SK-N-SH (cell line): ENCODE measurements at regions not wholly inside any gene's neighbourhood (a gene's known extent, or its start where the extent isn't known, plus 50 kb on each side); places are given as distances from the start of the nearest gene placed in this dataset.

Experiments used
- CTCF ChIA-PET: fragments of 300-600, 350-600 bp; formaldehyde crosslinking; extraction: SDS; loops from one replicate; lab custom pipeline; 2021; lab: Yijun Ruan, JAX
- POLR2A ChIA-PET: fragments of 350-600 bp; sonication (Branson Sonifier 250); formaldehyde crosslinking; extraction: SDS; loops from one replicate; lab custom pipeline; 2020; ENCODE audit warnings: antibody characterized with exemption, inconsistent platforms; lab: Yijun Ruan, JAX
- DNase-seq: peaks from one replicate; pipeline ENCODE4 v3.0.0; 2012
- H2AFZ ChIP-seq: fragments of 200-600 bp; sonication (generic); 2 replicates; pipeline ENCODE4 v1.8.1; 2016; ENCODE audit warnings: antibody characterized with exemption, mild to moderate bottlenecking, low read depth
- H3F3A ChIP-seq: fragments of 200-600 bp; sonication (generic); replicated peaks from 2 replicates; pipeline ENCODE3; 2016; ENCODE audit warnings: antibody characterized with exemption, mild to moderate bottlenecking; ENCODE audit not compliant: insufficient read depth
- H3K27ac ChIP-seq, 2 experiments: fragments of 200-500 bp in 1 of 2; fragments of 200-600 bp in 1 of 2; sonication (Bioruptor generic) in 1 of 2; sonication (generic), shearing (Covaris generic) in 1 of 2; 2 replicates each; pipeline versions ENCODE4 v1.5.1 to v1.6.1; 2014 to 2016; ENCODE audit warnings: low read depth in 2 of 2, inconsistent platforms in 1 of 2, low read length in 1 of 2, mild to moderate bottlenecking in 1 of 2, mixed read lengths in 1 of 2
- H3K27me3 ChIP-seq: fragments of 200-600 bp; sonication (generic), shearing (Covaris generic); 2 replicates; pipeline ENCODE4 v1.6.1; 2016; ENCODE audit warnings: mixed run types; ENCODE audit not compliant: insufficient read depth
- H3K36me3 ChIP-seq, 2 experiments: fragments of 200-500 bp in 1 of 2; fragments of 200-600 bp in 1 of 2; sonication (Bioruptor generic) in 1 of 2; sonication (generic) in 1 of 2; replicated peaks in 1 of 2; 2 replicates each; pipeline versions ENCODE3 to v1.5.1; 2014 to 2016; ENCODE audit warnings: low read length in 1 of 2, mild to moderate bottlenecking in 1 of 2; ENCODE audit not compliant: insufficient read depth in 2 of 2, control insufficient read depth in 1 of 2
- H3K4me1 ChIP-seq, 2 experiments: fragments of 200-500 bp in 1 of 2; fragments of 200-600 bp in 1 of 2; sonication (Bioruptor generic) in 1 of 2; sonication (generic), shearing (Covaris generic) in 1 of 2; 2 replicates each; pipeline versions ENCODE4 v1.5.1 to v1.6.1; 2014 to 2016; ENCODE audit warnings: low read depth in 1 of 2, low read length in 1 of 2, mixed run types in 1 of 2; ENCODE audit not compliant: insufficient read depth in 2 of 2, control insufficient read depth in 1 of 2
- H3K4me2 ChIP-seq: fragments of 200-600 bp; sonication (generic), shearing (Covaris generic); 2 replicates; pipeline ENCODE4 v1.6.1; 2017; ENCODE audit warnings: mixed run types
- H3K4me3 ChIP-seq, 2 experiments: fragments of 200-500 bp in 1 of 2; fragments of 200-600 bp in 1 of 2; sonication (Bioruptor generic) in 1 of 2; sonication (generic), shearing (Covaris generic) in 1 of 2; 2 replicates each; pipeline versions ENCODE4 v1.5.1 to v1.8.1; 2014 to 2016; ENCODE audit warnings: low read depth in 2 of 2, inconsistent platforms in 1 of 2, low read length in 1 of 2, mild to moderate bottlenecking in 1 of 2, mixed read lengths in 1 of 2, moderate library complexity in 1 of 2
- H3K79me2 ChIP-seq: fragments of 200-600 bp; sonication (generic); 2 replicates; pipeline ENCODE4 v1.8.1; 2017; ENCODE audit warnings: mild to moderate bottlenecking; ENCODE audit not compliant: insufficient read depth
- H3K9ac ChIP-seq: fragments of 200-600 bp; sonication (generic); 2 replicates; pipeline ENCODE4 v1.6.1; 2017; ENCODE audit warnings: mixed run types
- H3K9me2 ChIP-seq: fragments of 200-600 bp; sonication (generic); 2 replicates; pipeline ENCODE4 v1.6.1; 2017; ENCODE audit warnings: mixed run types
- H3K9me3 ChIP-seq: fragments of 200-600 bp; sonication (generic); 2 replicates; pipeline ENCODE4 v1.6.1; 2017; ENCODE audit warnings: mixed run types, mild to moderate bottlenecking, moderate library complexity
- H4K20me1 ChIP-seq: fragments of 200-600 bp; sonication (generic); 2 replicates; pipeline ENCODE4 v1.6.1; 2017; ENCODE audit warnings: mild to moderate bottlenecking, mixed run types; ENCODE audit not compliant: insufficient read depth
- CHD2 ChIP-seq: fragments of 150-350 bp; IDR thresholded peaks from 2 replicates; pipeline ENCODE4 v1.6.1; 2018; ENCODE audit warnings: low read length; ENCODE audit not compliant: partially characterized antibody
- ELF1 ChIP-seq: IDR thresholded peaks from 2 replicates; pipeline ENCODE4 v1.4.0; 2012
- EP300 ChIP-seq, 2 experiments: IDR thresholded peaks; 2 replicates each; pipeline versions ENCODE4 v1.4.0 to v1.6.1; 2012; ENCODE audit warnings: borderline replicate concordance in 1 of 2, low read depth in 1 of 2, low read length in 1 of 2
- EZH2phosphoT487 ChIP-seq: fragments of 200-600 bp; sonication (generic); IDR thresholded peaks from 2 replicates; pipeline ENCODE4 v1.6.1; 2017; ENCODE audit warnings: low read depth, mixed run types, mild to moderate bottlenecking, antibody characterized with exemption, moderate library complexity, borderline replicate concordance
- FOXJ3 ChIP-seq: sonication (generic); formaldehyde crosslinking; IDR thresholded peaks from 2 replicates; pipeline ENCODE4 v1.5.1; 2020; ENCODE audit warnings: mild to moderate bottlenecking, missing genetic modification reagents
- GABPA ChIP-seq: IDR thresholded peaks from 2 replicates; pipeline ENCODE4 v1.4.0; 2012; ENCODE audit warnings: low read depth, mild to moderate bottlenecking
- MXI1 ChIP-seq: IDR thresholded peaks from 2 replicates; pipeline ENCODE4 v1.6.1; 2012; ENCODE audit warnings: mild to moderate bottlenecking, low read depth, low read length, improper control_type of control experiment
- NFIC ChIP-seq: IDR thresholded peaks from 2 replicates; pipeline ENCODE4 v1.4.0; 2012; ENCODE audit warnings: borderline replicate concordance
- NRF1 ChIP-seq: IDR thresholded peaks from 2 replicates; pipeline ENCODE4 v1.6.1; 2012; ENCODE audit warnings: low read depth, mild to moderate bottlenecking, low read length
- RCOR1 ChIP-seq: fragments of 150-350 bp; IDR thresholded peaks from 2 replicates; pipeline ENCODE4 v1.6.1; 2017; ENCODE audit warnings: antibody characterized with exemption, low read length
- RXRA ChIP-seq: IDR thresholded peaks from 2 replicates; pipeline ENCODE4 v1.4.0; 2012; ENCODE audit warnings: low read depth, mild to moderate bottlenecking, borderline replicate concordance
- SIN3A ChIP-seq: IDR thresholded peaks from 2 replicates; pipeline ENCODE4 v1.6.1; 2012; ENCODE audit warnings: low read depth, mild to moderate bottlenecking, low read length, moderate library complexity, borderline replicate concordance
- TAF1 ChIP-seq: IDR thresholded peaks from 2 replicates; pipeline ENCODE4 v1.6.1; 2012; ENCODE audit warnings: low read depth, mild to moderate bottlenecking, low read length, moderate library complexity, borderline replicate concordance
- WGBS: methylation state at CpG from one replicate; pipeline ENCODE4 v1.1.6; 2017; ENCODE audit warnings: low lambda C conversion rate; 5-methylcytosine and 5-hydroxymethylcytosine counted together
- TF ChIP-seq, protein P1 (sequence below): IDR thresholded peaks from 2 replicates; pipeline ENCODE4 v1.4.0; 2012; ENCODE audit warnings: low read depth, borderline replicate concordance
- TF ChIP-seq, protein P2 (sequence below): fragments of 150-350 bp; IDR thresholded peaks from 2 replicates; pipeline ENCODE4 v1.6.1; 2017; ENCODE audit warnings: antibody characterized with exemption, low read length, low read depth, borderline replicate concordance
- TF ChIP-seq, protein P3 (sequence below): fragments of 150-350 bp; IDR thresholded peaks from 2 replicates; pipeline ENCODE4 v1.6.1; 2016; ENCODE audit warnings: mild to moderate bottlenecking, low read depth, low read length
- TF ChIP-seq, protein P4 (sequence below): IDR thresholded peaks from 2 replicates; pipeline ENCODE4 v1.6.1; 2012; ENCODE audit warnings: mild to moderate bottlenecking, low read depth, low read length, moderate library complexity
- TF ChIP-seq, protein P5 (sequence below): IDR thresholded peaks from 2 replicates; pipeline ENCODE4; 2012

DNA sequence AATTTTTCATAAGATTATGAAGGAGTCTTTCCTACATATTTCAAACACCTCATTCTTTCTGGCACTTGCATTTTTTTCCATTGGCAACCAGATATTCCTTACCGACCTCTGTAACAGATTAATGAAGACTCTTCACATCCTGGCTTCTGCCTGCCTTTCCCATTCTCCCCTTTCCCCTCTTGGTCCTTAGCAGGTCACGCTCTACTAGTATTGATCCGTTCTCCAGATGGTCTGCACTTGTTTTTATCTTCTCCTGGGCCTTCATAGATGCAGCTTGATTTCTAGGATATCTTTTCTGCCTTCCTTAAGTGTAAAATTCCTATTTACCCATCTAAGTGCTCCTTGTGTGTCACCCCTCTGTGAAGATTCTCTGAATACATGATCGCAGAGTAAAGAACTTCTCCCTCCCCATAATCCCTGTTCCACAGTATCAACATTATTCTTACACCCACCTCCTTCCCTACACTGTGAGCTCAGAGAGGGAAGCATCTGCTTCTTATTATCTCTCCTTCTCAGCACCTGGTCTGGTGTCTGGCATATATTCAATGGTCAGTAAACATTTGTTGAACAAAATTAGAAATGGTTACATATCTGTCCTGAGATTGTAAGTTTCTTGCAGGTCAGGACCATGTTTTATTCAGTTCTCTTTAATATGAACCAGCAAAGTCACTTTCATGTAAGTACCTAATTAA is 654.2 kb downstream of the REEP3 start:
- WGBS: 35% methylated on average over 4 of the region's 4 CpGs

More for the DNA sequence above, 654.2 kb downstream of the REEP3 start:
- TF ChIP-seq, protein P1, sequence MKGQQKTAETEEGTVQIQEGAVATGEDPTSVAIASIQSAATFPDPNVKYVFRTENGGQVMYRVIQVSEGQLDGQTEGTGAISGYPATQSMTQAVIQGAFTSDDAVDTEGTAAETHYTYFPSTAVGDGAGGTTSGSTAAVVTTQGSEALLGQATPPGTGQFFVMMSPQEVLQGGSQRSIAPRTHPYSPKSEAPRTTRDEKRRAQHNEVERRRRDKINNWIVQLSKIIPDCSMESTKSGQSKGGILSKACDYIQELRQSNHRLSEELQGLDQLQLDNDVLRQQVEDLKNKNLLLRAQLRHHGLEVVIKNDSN: no peak
- no peak for TF ChIP-seq EZH2phosphoT487
- TF ChIP-seq, protein P2, sequence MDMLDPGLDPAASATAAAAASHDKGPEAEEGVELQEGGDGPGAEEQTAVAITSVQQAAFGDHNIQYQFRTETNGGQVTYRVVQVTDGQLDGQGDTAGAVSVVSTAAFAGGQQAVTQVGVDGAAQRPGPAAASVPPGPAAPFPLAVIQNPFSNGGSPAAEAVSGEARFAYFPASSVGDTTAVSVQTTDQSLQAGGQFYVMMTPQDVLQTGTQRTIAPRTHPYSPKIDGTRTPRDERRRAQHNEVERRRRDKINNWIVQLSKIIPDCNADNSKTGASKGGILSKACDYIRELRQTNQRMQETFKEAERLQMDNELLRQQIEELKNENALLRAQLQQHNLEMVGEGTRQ: no peak
- TF ChIP-seq RXRA: no peak
- TF ChIP-seq EP300 (IDR thresholded peaks at IDR 0.05; ENCODE audit: borderline replicate concordance in 1 of 2, low read depth in 1 of 2, low read length in 1 of 2): no peak; a peak in 1 of 4 replicates
- TF ChIP-seq, protein P3, sequence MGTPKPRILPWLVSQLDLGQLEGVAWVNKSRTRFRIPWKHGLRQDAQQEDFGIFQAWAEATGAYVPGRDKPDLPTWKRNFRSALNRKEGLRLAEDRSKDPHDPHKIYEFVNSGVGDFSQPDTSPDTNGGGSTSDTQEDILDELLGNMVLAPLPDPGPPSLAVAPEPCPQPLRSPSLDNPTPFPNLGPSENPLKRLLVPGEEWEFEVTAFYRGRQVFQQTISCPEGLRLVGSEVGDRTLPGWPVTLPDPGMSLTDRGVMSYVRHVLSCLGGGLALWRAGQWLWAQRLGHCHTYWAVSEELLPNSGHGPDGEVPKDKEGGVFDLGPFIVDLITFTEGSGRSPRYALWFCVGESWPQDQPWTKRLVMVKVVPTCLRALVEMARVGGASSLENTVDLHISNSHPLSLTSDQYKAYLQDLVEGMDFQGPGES: no peak
- TF ChIP-seq GABPA: no peak
- TF ChIP-seq, protein P4, sequence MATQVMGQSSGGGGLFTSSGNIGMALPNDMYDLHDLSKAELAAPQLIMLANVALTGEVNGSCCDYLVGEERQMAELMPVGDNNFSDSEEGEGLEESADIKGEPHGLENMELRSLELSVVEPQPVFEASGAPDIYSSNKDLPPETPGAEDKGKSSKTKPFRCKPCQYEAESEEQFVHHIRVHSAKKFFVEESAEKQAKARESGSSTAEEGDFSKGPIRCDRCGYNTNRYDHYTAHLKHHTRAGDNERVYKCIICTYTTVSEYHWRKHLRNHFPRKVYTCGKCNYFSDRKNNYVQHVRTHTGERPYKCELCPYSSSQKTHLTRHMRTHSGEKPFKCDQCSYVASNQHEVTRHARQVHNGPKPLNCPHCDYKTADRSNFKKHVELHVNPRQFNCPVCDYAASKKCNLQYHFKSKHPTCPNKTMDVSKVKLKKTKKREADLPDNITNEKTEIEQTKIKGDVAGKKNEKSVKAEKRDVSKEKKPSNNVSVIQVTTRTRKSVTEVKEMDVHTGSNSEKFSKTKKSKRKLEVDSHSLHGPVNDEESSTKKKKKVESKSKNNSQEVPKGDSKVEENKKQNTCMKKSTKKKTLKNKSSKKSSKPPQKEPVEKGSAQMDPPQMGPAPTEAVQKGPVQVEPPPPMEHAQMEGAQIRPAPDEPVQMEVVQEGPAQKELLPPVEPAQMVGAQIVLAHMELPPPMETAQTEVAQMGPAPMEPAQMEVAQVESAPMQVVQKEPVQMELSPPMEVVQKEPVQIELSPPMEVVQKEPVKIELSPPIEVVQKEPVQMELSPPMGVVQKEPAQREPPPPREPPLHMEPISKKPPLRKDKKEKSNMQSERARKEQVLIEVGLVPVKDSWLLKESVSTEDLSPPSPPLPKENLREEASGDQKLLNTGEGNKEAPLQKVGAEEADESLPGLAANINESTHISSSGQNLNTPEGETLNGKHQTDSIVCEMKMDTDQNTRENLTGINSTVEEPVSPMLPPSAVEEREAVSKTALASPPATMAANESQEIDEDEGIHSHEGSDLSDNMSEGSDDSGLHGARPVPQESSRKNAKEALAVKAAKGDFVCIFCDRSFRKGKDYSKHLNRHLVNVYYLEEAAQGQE: no peak
- TF ChIP-seq NRF1: no peak
- no peak for TF ChIP-seq RCOR1
- TF ChIP-seq FOXJ3 (CRISPR knock-in tag): no peak
- no peak for TF ChIP-seq CHD2
- TF ChIP-seq NFIC: no peak
- TF ChIP-seq, protein P5, sequence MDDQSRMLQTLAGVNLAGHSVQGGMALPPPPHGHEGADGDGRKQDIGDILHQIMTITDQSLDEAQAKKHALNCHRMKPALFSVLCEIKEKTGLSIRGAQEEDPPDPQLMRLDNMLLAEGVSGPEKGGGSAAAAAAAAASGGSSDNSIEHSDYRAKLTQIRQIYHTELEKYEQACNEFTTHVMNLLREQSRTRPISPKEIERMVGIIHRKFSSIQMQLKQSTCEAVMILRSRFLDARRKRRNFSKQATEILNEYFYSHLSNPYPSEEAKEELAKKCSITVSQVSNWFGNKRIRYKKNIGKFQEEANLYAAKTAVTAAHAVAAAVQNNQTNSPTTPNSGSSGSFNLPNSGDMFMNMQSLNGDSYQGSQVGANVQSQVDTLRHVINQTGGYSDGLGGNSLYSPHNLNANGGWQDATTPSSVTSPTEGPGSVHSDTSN: no peak
- no peak for TF ChIP-seq TAF1
- TF ChIP-seq MXI1: no peak
- no peak for TF ChIP-seq SIN3A
- no peak for TF ChIP-seq ELF1
- Histone ChIP-seq H2AFZ (no peak overlapping the region), H3K9ac (no peak overlapping the region), H3K9me3 (no peaks in the 10 kb centered on the region), H3K4me3 (no peak overlapping the region), H3K4me2 (no peak overlapping the region), H3K79me2 (no peaks in the 10 kb centered on the region), H3K27ac (peak overlapping the region in 1 of 2 experiments; percentile 62; a peak in 1 of 4 replicates), H3K4me1 (peaks cover 0 to 6% of the 10 kb centered on the region in 2 experiments; a peak in 2 of 4 replicates), H3K27me3 (no peaks in the 10 kb centered on the region), H3K9me2 (no peaks in the 10 kb centered on the region), H3F3A (no peaks in the 10 kb centered on the region), H3K36me3 (no peaks in the 10 kb centered on the region), H4K20me1 (no peaks in the 10 kb centered on the region)
- no peak for DNase-seq
- CTCF ChIA-PET: interaction anchor here (1.4 kb wide), 1 partner anchor 134 kb away, joined by 3 read pairs; no protein-coding TSS in a partner anchor
- POLR2A ChIA-PET: no interaction called here
